A549 (cell line): ENCODE measurements at regions not wholly inside any gene's neighbourhood (a gene's known extent, or its start where the extent isn't known, plus 50 kb on each side); places are given as distances from the start of the nearest gene placed in this dataset.

Experiments used
- ATAC-seq, 2 experiments: fragments of 200-7000 bp in 1 of 2; fragments of >200 bp in 1 of 2; cut with Nextera tagmentation in 1 of 2; cut with Tn5 transposase in 1 of 2; 3 replicates each; pipeline versions ENCODE4 v1.8.0 to v1.9.1; 2018 to 2020; ENCODE audit warnings: mild to moderate bottlenecking in 1 of 2, moderate library complexity in 1 of 2
- CTCF ChIA-PET: fragments of 300-600 bp; sonication (Branson Sonifier 250); formaldehyde crosslinking; extraction: SDS; loops from one replicate; lab custom pipeline; 2021; ENCODE audit warnings: antibody characterized with exemption, inconsistent platforms; lab: Yijun Ruan, JAX
- POLR2A ChIA-PET: fragments of 350-600 bp; formaldehyde crosslinking; extraction: SDS; loops from one replicate; lab custom pipeline; 2021; ENCODE audit warnings: antibody characterized with exemption, inconsistent platforms; lab: Yijun Ruan, JAX
- DNase-seq, 2 experiments: peaks; one replicate each; pipeline versions ENCODE4 v3.0.0 to v3.0.0-alpha.2; 2011 to 2016; ENCODE audit warnings: low read depth in 1 of 2, low spot score in 1 of 2
- FAIRE-seq: peaks from 2 replicates; lab custom pipeline; 2011; peaks lifted over from hg19 to GRCh38; lab: Jason Lieb, UNC
- H3K27ac ChIP-seq, 2 experiments: fragments of >200 bp; sonication (Bioruptor Twin); formaldehyde crosslinking; 3 replicates each; pipeline ENCODE4 v1.5.1; 2016 to 2017
- H3K4me1 ChIP-seq: fragments of >200 bp; sonication (Bioruptor Twin); formaldehyde crosslinking; 3 replicates; pipeline ENCODE4 v1.6.1; 2016
- H3K4me2 ChIP-seq: fragments of >200 bp; sonication (Bioruptor Twin); formaldehyde crosslinking; 3 replicates; pipeline ENCODE4 v1.6.1; 2016
- H3K4me3 ChIP-seq: fragments of >200 bp; sonication (Bioruptor Twin); formaldehyde crosslinking; 3 replicates; pipeline ENCODE4 v1.5.1; 2016
- H3K9me3 ChIP-seq: fragments of >200 bp; sonication (Bioruptor Twin); formaldehyde crosslinking; 3 replicates; pipeline ENCODE4 v1.6.1; 2016
- ATOH8 ChIP-seq: fragments of 250-450 bp; sonication (Bioruptor Pico); IDR thresholded peaks from 2 replicates; pipeline ENCODE4 v1.5.0; 2020; ENCODE audit warnings: low read depth, mild to moderate bottlenecking, moderate library complexity
- BCL3 ChIP-seq: fragments of >200 bp; sonication (Bioruptor Twin); formaldehyde crosslinking; IDR thresholded peaks from 3 replicates; pipeline ENCODE4 v1.6.1; 2016
- CBX2 ChIP-seq: fragments of 200-600 bp; sonication (generic); IDR thresholded peaks from 2 replicates; pipeline ENCODE4 v1.6.1; 2016; ENCODE audit warnings: low read depth, mild to moderate bottlenecking, borderline replicate concordance
- CBX8 ChIP-seq: fragments of 200-600 bp; sonication (generic); IDR thresholded peaks from 2 replicates; pipeline ENCODE4 v1.6.1; 2016
- CEBPB ChIP-seq, 2 experiments: fragments of >200 bp in 1 of 2; sonication (Bioruptor Twin) in 1 of 2; formaldehyde crosslinking in 1 of 2; IDR thresholded peaks; 2 replicates each; pipeline ENCODE4 v1.6.1; 2012 to 2016
- CTCF ChIP-seq: fragments of >200 bp; sonication (Bioruptor Twin); formaldehyde crosslinking; IDR thresholded peaks from 3 replicates; pipeline ENCODE4 v1.5.1; 2016
- E2F6 ChIP-seq: IDR thresholded peaks from 2 replicates; pipeline ENCODE4 v1.6.1; 2012; ENCODE audit warnings: low read depth, borderline replicate concordance
- EHF ChIP-seq: fragments of 250-450 bp; sonication (Bioruptor Pico); IDR thresholded peaks from 2 replicates; pipeline ENCODE4 v1.5.0; 2020; ENCODE audit warnings: mild to moderate bottlenecking
- EHMT2 ChIP-seq: fragments of 200-600 bp; sonication (generic); IDR thresholded peaks from 2 replicates; pipeline ENCODE4 v1.6.1; 2016; ENCODE audit warnings: antibody characterized with exemption, low read depth, mild to moderate bottlenecking, moderate library complexity
- ESRRA ChIP-seq: fragments of 150-350 bp; IDR thresholded peaks from 2 replicates; pipeline ENCODE4 v1.6.1; 2014; ENCODE audit warnings: mild to moderate bottlenecking, low read length, borderline replicate concordance
- FOXS1 ChIP-seq: fragments of 250-450 bp; sonication (Bioruptor Pico); IDR thresholded peaks from 2 replicates; pipeline ENCODE4 v1.5.0; 2020; ENCODE audit warnings: mild to moderate bottlenecking, moderate library complexity
- HEYL ChIP-seq: fragments of 250-450 bp; sonication (Bioruptor Pico); IDR thresholded peaks from 2 replicates; pipeline ENCODE4 v1.8.0; 2021; ENCODE audit warnings: mild to moderate bottlenecking, moderate library complexity
- HOXA7 ChIP-seq: fragments of 250-450 bp; sonication (Bioruptor Pico); IDR thresholded peaks from 2 replicates; pipeline ENCODE4 v1.5.0; 2020; ENCODE audit warnings: mild to moderate bottlenecking, moderate library complexity
- JUN ChIP-seq, 2 experiments: fragments of >200 bp; sonication (Bioruptor Twin); formaldehyde crosslinking; IDR thresholded peaks; 2 replicates in 1 of 2; 3 replicates in 1 of 2; pipeline ENCODE4 v1.6.1; 2016 to 2017
- KDM1A ChIP-seq: fragments of 200-600 bp; sonication (generic); IDR thresholded peaks from 2 replicates; pipeline ENCODE4 v1.6.1; 2016; ENCODE audit warnings: low read depth, mild to moderate bottlenecking
- MAFK ChIP-seq: fragments of 450-650 bp; IDR thresholded peaks from 2 replicates; pipeline ENCODE4 v1.6.1; 2014; ENCODE audit not compliant: partially characterized antibody
- MAX ChIP-seq: IDR thresholded peaks from 2 replicates; pipeline ENCODE4 v1.6.1; 2012
- MYC ChIP-seq: IDR thresholded peaks from 2 replicates; pipeline ENCODE4 v1.6.1; 2012; ENCODE audit warnings: mild to moderate bottlenecking, inconsistent platforms, low read length, improper control_type of control experiment, borderline replicate concordance
- PBX3 ChIP-seq: IDR thresholded peaks from 2 replicates; pipeline ENCODE4 v1.6.1; 2012
- PHF8 ChIP-seq: fragments of 200-600 bp; sonication (generic); IDR thresholded peaks from 2 replicates; pipeline ENCODE4 v1.6.1; 2016; ENCODE audit warnings: low read depth, mild to moderate bottlenecking, antibody characterized with exemption, moderate library complexity, borderline replicate concordance
- RARB ChIP-seq: fragments of 250-450 bp; sonication (Bioruptor Pico); IDR thresholded peaks from 2 replicates; pipeline ENCODE4 v1.8.0; 2021; ENCODE audit warnings: mild to moderate bottlenecking, moderate library complexity
- RNF2 ChIP-seq: fragments of 200-600 bp; sonication (generic); IDR thresholded peaks from 2 replicates; pipeline ENCODE4 v1.6.1; 2016; ENCODE audit warnings: low read depth, mild to moderate bottlenecking, antibody characterized with exemption, moderate library complexity, borderline replicate concordance
- SMC3 ChIP-seq: fragments of >200 bp; sonication (Bioruptor Twin); formaldehyde crosslinking; IDR thresholded peaks from 3 replicates; pipeline ENCODE4 v1.6.1; 2018; ENCODE audit warnings: inconsistent platforms
- TP53 ChIP-seq: fragments of 250-450 bp; sonication (Bioruptor Pico); IDR thresholded peaks from 2 replicates; pipeline ENCODE4 v1.5.0; 2021; ENCODE audit warnings: mild to moderate bottlenecking, moderate library complexity
- USF2 ChIP-seq: fragments of 450-650 bp; IDR thresholded peaks from 2 replicates; pipeline ENCODE4 v1.6.1; 2014; ENCODE audit warnings: antibody characterized with exemption
- ZSCAN20 ChIP-seq: fragments of 250-450 bp; sonication (Bioruptor Pico); IDR thresholded peaks from 2 replicates; pipeline ENCODE4 v1.8.0; 2022; ENCODE audit warnings: mild to moderate bottlenecking, moderate library complexity
- WGBS: methylation state at CpG from one replicate; pipeline ENCODE4 v1.1.6; 2017; ENCODE audit errors: missing lambda C conversion rate; 5-methylcytosine and 5-hydroxymethylcytosine counted together

GRCh38 chr1:17990401-17990800, 117.2 kb upstream of the IGSF21 start:
- Histone ChIP-seq H3K27ac (no peak overlapping the region), H3K4me2 (no peak overlapping the region), H3K4me1 (no peaks in the 10 kb centered on the region), H3K4me3 (no peak overlapping the region)
- FAIRE-seq = no peak
- POLR2A ChIA-PET = no interaction called here
- CTCF ChIA-PET = no interaction called here
- ATAC-seq = no peak
- no peak for DNase-seq
- no peak for TF ChIP-seq RNF2
- no peak for TF ChIP-seq ESRRA
- TF ChIP-seq EHMT2 = no peak
- TF ChIP-seq CTCF = no peak
- TF ChIP-seq HOXA7 (CRISPR knock-in tag) = no peak
- no peak for TF ChIP-seq BCL3
- no peak for TF ChIP-seq CEBPB (IDR thresholded peaks at IDR 0.05)
- TF ChIP-seq MAX = no peak
- TF ChIP-seq MAFK = no peak
- no peak for TF ChIP-seq ATOH8 (CRISPR knock-in tag)
- TF ChIP-seq CBX2 = no peak
- no peak for TF ChIP-seq PBX3
- TF ChIP-seq KDM1A = no peak
- no peak for TF ChIP-seq ZSCAN20
- no peak for TF ChIP-seq EHF (CRISPR knock-in tag)
- no peak for TF ChIP-seq FOXS1
- TF ChIP-seq, all 56 proteins: peak for 0
- H3K9me3 ChIP-seq = no peaks in the 10 kb centered on the region
- WGBS = 0% methylated on average over 1 of the region's 1 CpG

GRCh38 chr1:17991996-17992395, 115.6 kb upstream of the IGSF21 start:
- H3K4me1 ChIP-seq = no peaks in the 10 kb centered on the region
- no peak overlapping the region for H3K4me2 ChIP-seq
- ChIA-PET CTCF (no interaction called here), POLR2A (no interaction called here)
- H3K27ac ChIP-seq = no peak overlapping the region
- 8% methylated on average over 2 of the region's 4 CpGs for WGBS
- DNase-seq (no peak), FAIRE-seq (no peak), ATAC-seq (no peak)
- TF ChIP-seq JUN (IDR thresholded peaks at IDR 0.05) = no peak
- no peak overlapping the region for H3K4me3 ChIP-seq
- H3K9me3 ChIP-seq = no peaks in the 10 kb centered on the region

- DNase-seq = no peak
- H3K4me2 ChIP-seq = no peak overlapping the region
- H3K4me1 ChIP-seq = no peaks in the 10 kb centered on the region
- no peaks in the 10 kb centered on the region for H3K9me3 ChIP-seq
- CTCF ChIA-PET = no interaction called here
- POLR2A ChIA-PET = no interaction called here
- no peak for TF ChIP-seq HOXA7 (CRISPR knock-in tag)
- TF ChIP-seq E2F6 = no peak
- no peak for TF ChIP-seq CBX8
- no peak for TF ChIP-seq KDM1A
- TF ChIP-seq PHF8 = no peak
- TF ChIP-seq TP53 (CRISPR knock-in tag) = no peak
- TF ChIP-seq SMC3 = no peak
- no peak for TF ChIP-seq HEYL
- TF ChIP-seq RARB (CRISPR knock-in tag) = no peak
- no peak for TF ChIP-seq MYC
- no peak for TF ChIP-seq USF2
- H3K27ac ChIP-seq = no peak overlapping the region
- ATAC-seq = no peak
- 24% methylated on average over 5 of the region's 5 CpGs for WGBS
- FAIRE-seq = no peak
- H3K4me3 ChIP-seq = no peak overlapping the region
These were observed 114.8 kb upstream of the IGSF21 start for GRCh38 chr1:17992800-17993199.
